ENCODE measurements at regions not wholly inside any gene's neighbourhood (a gene's known extent, or its start where the extent isn't known, plus 50 kb on each side); places are given as distances from the start of the nearest gene placed in this dataset.
A peak's percentile ranks its signal among the peaks of the same experiment; 100 is the strongest.

DNA sequence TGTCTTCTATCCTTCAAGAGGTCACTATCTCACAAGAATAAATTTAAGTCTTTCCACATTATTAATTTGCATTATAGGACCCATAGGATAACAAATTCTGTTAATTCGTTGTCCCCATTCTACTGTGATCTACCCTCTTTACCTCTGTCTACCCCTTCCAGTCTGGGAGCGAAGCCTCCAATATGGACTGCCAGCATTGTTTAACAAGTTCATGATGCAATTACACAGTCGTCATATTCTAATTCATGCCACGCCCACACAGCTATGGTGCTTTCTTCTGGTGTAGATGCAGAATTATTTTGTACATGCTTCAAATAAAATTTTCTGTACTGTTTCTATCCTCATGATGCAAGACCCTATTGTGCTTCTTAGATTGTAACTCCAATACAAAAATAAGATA, 178.3 kb upstream of the PALMD start:
- no peak overlapping the region for H3K4me3 ChIP-seq
- TF ChIP-seq EZH2 (IDR thresholded peaks at IDR 0.05; ENCODE audit: insufficient read depth, poor library complexity, severe bottlenecking) = no peak
- no peak for TF ChIP-seq EZH2phosphoT487 (IDR thresholded peaks at IDR 0.05; ENCODE audit: insufficient read depth, low read depth)
- H3K9me2 ChIP-seq (ENCODE audit: insufficient read depth) = no peaks in the 10 kb centered on the region
- H2AFZ ChIP-seq = no peak overlapping the region
- no peak for DNase-seq
- no peaks in the 10 kb centered on the region for H4K20me1 ChIP-seq (ENCODE audit: insufficient read depth)
- in situ Hi-C loops (cut with MboI) = no loop called here
- H3K4me1 ChIP-seq (ENCODE audit: insufficient read depth) = peaks cover 21% of the 10 kb centered on the region
- 94 to 95% methylated on average over 4 of the region's 4 CpGs for WGBS, 2 experiments (ENCODE audit: low coverage in 1 of 2, low lambda C conversion rate in 2 of 2, missing lambda C conversion rate in 2 of 2)
- no peaks in the 10 kb centered on the region for H3K27me3 ChIP-seq (replicated peaks; ENCODE audit: insufficient read depth)
- no peak overlapping the region for H3K4me2 ChIP-seq (ENCODE audit: unreplicated experiment)
- no peaks in the 10 kb centered on the region for H3K36me3 ChIP-seq (ENCODE audit: low read depth)
- no peaks in the 10 kb centered on the region for H3K79me2 ChIP-seq (ENCODE audit: insufficient read depth)
- peaks cover 23% of the 10 kb centered on the region for H3F3A ChIP-seq (ENCODE audit: insufficient read depth)
- no peak overlapping the region for H3K27ac ChIP-seq
- H3K9me3 ChIP-seq (ENCODE audit: low read depth) = no peaks in the 10 kb centered on the region
- H3K9ac ChIP-seq = no peak overlapping the region

DNA sequence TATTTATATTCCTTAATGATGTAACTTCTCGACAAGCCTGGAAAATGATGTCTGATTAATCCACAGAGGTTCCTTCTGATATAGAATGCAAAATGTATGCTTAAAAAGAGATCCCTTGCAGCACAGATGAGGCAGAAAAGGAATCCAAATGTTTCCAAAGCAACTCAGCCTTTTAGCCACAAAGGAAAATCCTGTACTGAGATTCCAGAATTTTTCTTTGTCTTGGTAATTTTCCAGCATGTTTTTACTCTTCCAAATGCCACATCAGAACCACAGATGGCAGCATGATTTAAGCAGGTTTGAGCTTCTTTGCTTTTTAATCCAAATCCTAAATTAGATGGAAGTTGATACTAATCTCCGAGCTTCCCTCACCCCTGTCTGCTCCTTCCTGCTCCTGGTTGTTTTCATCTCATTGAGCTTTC, 176.4 kb upstream of the PALMD start:
- Histone ChIP-seq H3K27ac (no peak overlapping the region), H3K27me3 (replicated peaks; ENCODE audit: insufficient read depth) (no peaks in the 10 kb centered on the region), H3K9me2 (ENCODE audit: insufficient read depth) (no peaks in the 10 kb centered on the region), H3K9ac (no peak overlapping the region), H4K20me1 (ENCODE audit: insufficient read depth) (no peaks in the 10 kb centered on the region), H3K79me2 (ENCODE audit: insufficient read depth) (no peaks in the 10 kb centered on the region), H3F3A (ENCODE audit: insufficient read depth) (peaks cover 23% of the 10 kb centered on the region), H3K4me3 (no peak overlapping the region), H3K36me3 (ENCODE audit: low read depth) (no peaks in the 10 kb centered on the region), H2AFZ (no peak overlapping the region), H3K9me3 (ENCODE audit: low read depth) (no peaks in the 10 kb centered on the region), H3K4me1 (ENCODE audit: insufficient read depth) (peaks cover 21% of the 10 kb centered on the region), H3K4me2 (ENCODE audit: unreplicated experiment) (peak overlapping the region; percentile 1)
- no peak for TF ChIP-seq EZH2phosphoT487 (IDR thresholded peaks at IDR 0.05; ENCODE audit: insufficient read depth, low read depth)
- peak; percentile 31 for DNase-seq
- in situ Hi-C loops (cut with MboI) = no loop called here
- 18 to 30% methylated on average over 2 of the region's 2 CpGs for WGBS, 2 experiments (ENCODE audit: low coverage in 1 of 2, low lambda C conversion rate in 2 of 2, missing lambda C conversion rate in 2 of 2)

DNA sequence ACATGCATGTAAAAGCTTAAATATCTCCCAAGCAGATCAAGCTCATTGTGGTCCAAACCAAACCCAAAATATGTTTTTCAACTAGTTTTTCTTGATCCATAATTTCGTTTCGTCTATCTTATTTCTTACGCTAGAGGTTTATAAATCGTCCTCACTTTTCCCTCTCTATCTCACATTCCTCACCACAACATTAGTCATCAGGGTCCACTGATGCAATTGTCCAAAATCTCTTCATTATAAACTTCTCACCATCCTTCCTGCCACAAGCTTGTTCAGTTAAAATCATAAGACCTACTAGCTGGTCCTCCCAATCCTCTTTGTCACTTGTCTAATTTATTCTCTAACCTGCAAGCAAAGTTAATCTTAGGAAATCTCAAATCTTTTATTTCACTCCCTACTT, 173.0 kb upstream of the PALMD start:
- 85 to 87% methylated on average over 4 of the region's 4 CpGs for WGBS, 2 experiments (ENCODE audit: low coverage in 1 of 2, low lambda C conversion rate in 2 of 2, missing lambda C conversion rate in 2 of 2)
- H3K9ac ChIP-seq = no peak overlapping the region
- H3K4me3 ChIP-seq = no peak overlapping the region
- no peaks in the 10 kb centered on the region for H3K9me2 ChIP-seq (ENCODE audit: insufficient read depth)
- no peaks in the 10 kb centered on the region for H3K27me3 ChIP-seq (replicated peaks; ENCODE audit: insufficient read depth)
- no peak for DNase-seq
- H3K4me1 ChIP-seq (ENCODE audit: insufficient read depth) = 0 out of 2 replicates have a peak, but pooled peaks cover 6% of the 10 kb centered on the region
- H4K20me1 ChIP-seq (ENCODE audit: insufficient read depth) = no peaks in the 10 kb centered on the region
- no peak overlapping the region for H2AFZ ChIP-seq
- H3K27ac ChIP-seq = no peak overlapping the region
- no peaks in the 10 kb centered on the region for H3K79me2 ChIP-seq (ENCODE audit: insufficient read depth)
- no peak overlapping the region for H3K4me2 ChIP-seq (ENCODE audit: unreplicated experiment)
- in situ Hi-C loops (cut with MboI) = no loop called here
- no peak for TF ChIP-seq EZH2 (IDR thresholded peaks at IDR 0.05; ENCODE audit: insufficient read depth, poor library complexity, severe bottlenecking)
- no peak for TF ChIP-seq EZH2phosphoT487 (IDR thresholded peaks at IDR 0.05; ENCODE audit: insufficient read depth, low read depth)
- peaks cover 10% of the 10 kb centered on the region for H3F3A ChIP-seq (ENCODE audit: insufficient read depth)
- no peaks in the 10 kb centered on the region for H3K36me3 ChIP-seq (ENCODE audit: low read depth)
- H3K9me3 ChIP-seq (ENCODE audit: low read depth) = no peaks in the 10 kb centered on the region

DNA sequence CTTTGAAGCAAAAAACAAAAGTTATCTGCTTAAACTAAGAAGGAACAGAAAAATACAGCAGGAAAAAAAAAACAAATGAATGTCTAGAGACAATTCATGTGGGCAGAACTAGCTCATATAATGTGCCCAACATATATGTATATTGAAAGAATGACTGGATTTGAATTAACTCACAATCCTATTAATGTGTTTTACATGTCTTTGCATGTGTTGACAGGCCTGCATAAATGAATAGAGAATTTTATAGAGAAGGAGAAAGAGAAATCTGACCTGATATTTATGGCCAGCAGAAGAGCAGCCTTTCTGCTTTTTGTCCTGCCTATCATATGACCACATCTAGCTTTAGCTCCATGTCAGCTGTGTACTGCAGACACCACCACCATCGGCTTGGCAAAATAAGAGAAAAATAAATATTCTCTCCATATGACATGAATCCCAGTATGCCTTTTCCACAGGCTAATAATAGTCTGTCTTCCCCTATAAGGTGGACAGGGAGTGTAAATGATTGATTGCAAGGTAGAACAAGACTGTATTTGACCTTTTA, 171.5 kb upstream of the PALMD start:
- H3K27ac ChIP-seq = no peak overlapping the region
- no peaks in the 10 kb centered on the region for H3K9me3 ChIP-seq (ENCODE audit: low read depth)
- no peaks in the 10 kb centered on the region for H4K20me1 ChIP-seq (ENCODE audit: insufficient read depth)
- in situ Hi-C loops (cut with MboI) = no loop called here
- WGBS, 2 experiments (ENCODE audit: low coverage in 1 of 2, low lambda C conversion rate in 2 of 2, missing lambda C conversion rate in 2 of 2) = 80% methylated on average over 1 of the region's 1 CpG
- TF ChIP-seq EZH2phosphoT487 (IDR thresholded peaks at IDR 0.05; ENCODE audit: insufficient read depth, low read depth) (no peak), EZH2 (IDR thresholded peaks at IDR 0.05; ENCODE audit: insufficient read depth, poor library complexity, severe bottlenecking) (no peak)
- H3K9me2 ChIP-seq (ENCODE audit: insufficient read depth) = no peaks in the 10 kb centered on the region
- H3K4me1 ChIP-seq (ENCODE audit: insufficient read depth) = 0 out of 2 replicates have a peak, but pooled peaks cover 4% of the 10 kb centered on the region
- no peak overlapping the region for H3K4me2 ChIP-seq (ENCODE audit: unreplicated experiment)
- H3K79me2 ChIP-seq (ENCODE audit: insufficient read depth) = no peaks in the 10 kb centered on the region
- no peak overlapping the region for H3K4me3 ChIP-seq
- H3K9ac ChIP-seq = no peak overlapping the region
- peaks cover 7% of the 10 kb centered on the region for H3F3A ChIP-seq (ENCODE audit: insufficient read depth)
- H3K36me3 ChIP-seq (ENCODE audit: low read depth) = no peaks in the 10 kb centered on the region
- no peak for DNase-seq
- no peaks in the 10 kb centered on the region for H3K27me3 ChIP-seq (replicated peaks; ENCODE audit: insufficient read depth)
- H2AFZ ChIP-seq = no peak overlapping the region

DNA sequence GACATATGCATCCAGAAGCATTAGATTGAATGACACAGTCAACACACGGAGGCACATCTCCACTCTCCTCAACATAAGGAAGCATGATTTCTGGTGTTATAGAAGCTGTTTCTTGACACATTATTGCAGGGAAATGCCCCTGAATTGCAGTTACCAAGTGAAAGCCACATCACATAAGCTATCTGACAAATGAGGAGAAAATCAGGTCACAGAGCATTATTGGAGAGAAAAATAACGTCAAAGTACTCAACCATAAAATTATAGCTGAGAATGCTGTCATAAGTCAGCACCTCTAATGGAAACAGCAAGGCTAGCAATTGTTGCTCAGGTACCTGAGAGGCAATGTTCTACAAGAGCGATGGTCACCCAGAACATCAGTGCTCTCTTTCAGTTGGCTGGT, 169.9 kb upstream of the PALMD start:
- H4K20me1 ChIP-seq (ENCODE audit: insufficient read depth) = no peaks in the 10 kb centered on the region
- H2AFZ ChIP-seq = no peak overlapping the region
- no peak overlapping the region for H3K27ac ChIP-seq
- H3K4me1 ChIP-seq (ENCODE audit: insufficient read depth) = no peaks in the 10 kb centered on the region
- no peaks in the 10 kb centered on the region for H3F3A ChIP-seq (ENCODE audit: insufficient read depth)
- 73 to 78% methylated on average over 3 of the region's 3 CpGs for WGBS, 2 experiments (ENCODE audit: low coverage in 1 of 2, low lambda C conversion rate in 2 of 2, missing lambda C conversion rate in 2 of 2)
- no peaks in the 10 kb centered on the region for H3K79me2 ChIP-seq (ENCODE audit: insufficient read depth)
- no peak overlapping the region for H3K9ac ChIP-seq
- H3K27me3 ChIP-seq (replicated peaks; ENCODE audit: insufficient read depth) = no peaks in the 10 kb centered on the region
- no peak overlapping the region for H3K4me2 ChIP-seq (ENCODE audit: unreplicated experiment)
- TF ChIP-seq EZH2phosphoT487 (IDR thresholded peaks at IDR 0.05; ENCODE audit: insufficient read depth, low read depth) = no peak
- TF ChIP-seq EZH2 (IDR thresholded peaks at IDR 0.05; ENCODE audit: insufficient read depth, poor library complexity, severe bottlenecking) = no peak
- no peaks in the 10 kb centered on the region for H3K9me2 ChIP-seq (ENCODE audit: insufficient read depth)
- in situ Hi-C loops (cut with MboI) = loop anchor here (25.0 kb wide), 1 partner anchor 211 kb away; no protein-coding TSS in a partner anchor
- DNase-seq = no peak
- no peaks in the 10 kb centered on the region for H3K36me3 ChIP-seq (ENCODE audit: low read depth)
- no peaks in the 10 kb centered on the region for H3K9me3 ChIP-seq (ENCODE audit: low read depth)
- H3K4me3 ChIP-seq = no peak overlapping the region

Data from GM23248 (cell line).